Midbrain (tissue), 1 donor: ENCODE measurements at regions not wholly inside any gene's neighbourhood (a gene's known extent, or its start where the extent isn't known, plus 50 kb on each side); places are given as distances from the start of the nearest gene placed in this dataset.
"Not testable (repeated sequence)": the region's sequence is repeated elsewhere in the genome, so short reads cannot be mapped to it uniquely, and the experiment has no call there.

Experiments used
- DNase-seq: peaks from one replicate; lab custom pipeline; 2025; lab: John Stamatoyannopoulos, UW

- no peak for DNase-seq
Observed at GRCh38 chr9:71273613-71274012, 152.2 kb upstream of the TRPM3 start.

DNA sequence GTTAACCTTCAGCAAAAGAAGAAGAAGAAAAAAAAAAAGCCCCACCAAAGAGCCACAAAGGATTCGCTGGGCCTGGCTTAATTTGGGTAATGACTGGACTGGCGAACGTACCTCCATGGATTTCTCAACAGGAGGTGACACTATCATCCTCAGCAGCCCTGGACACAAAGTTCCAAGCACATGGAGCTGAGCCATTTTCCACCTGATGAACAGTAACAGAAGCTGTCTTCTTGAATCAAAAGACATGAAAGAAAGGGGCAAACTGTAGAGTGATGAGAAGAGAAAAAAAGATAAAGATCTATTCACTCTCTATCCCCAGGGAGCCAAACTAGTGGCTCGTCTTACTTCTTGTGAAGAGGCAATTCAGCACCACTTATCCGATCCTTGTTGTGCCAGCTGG lies 150.2 kb upstream of the TRPM3 start:
- DNase-seq: no peak

DNA sequence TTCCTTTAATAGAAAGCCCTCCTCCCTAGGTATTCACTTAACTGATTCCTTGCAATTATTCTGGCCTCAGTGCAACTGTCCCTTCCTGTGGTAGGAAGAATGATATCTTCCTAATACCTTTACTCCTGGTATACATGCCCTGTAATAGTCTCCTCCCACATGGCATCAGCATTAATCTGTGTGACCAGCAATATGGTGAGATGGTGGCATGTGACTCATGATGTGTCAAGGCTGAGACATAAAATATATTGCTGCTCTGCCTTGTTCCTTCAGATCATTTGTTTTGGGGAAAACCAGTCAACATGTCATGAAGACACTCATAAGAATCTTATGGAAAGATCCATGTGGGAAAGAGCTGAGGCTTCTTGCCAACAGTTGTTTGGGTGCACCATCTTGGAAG lies 149.1 kb upstream of the TRPM3 start:
- no peak for DNase-seq

DNA sequence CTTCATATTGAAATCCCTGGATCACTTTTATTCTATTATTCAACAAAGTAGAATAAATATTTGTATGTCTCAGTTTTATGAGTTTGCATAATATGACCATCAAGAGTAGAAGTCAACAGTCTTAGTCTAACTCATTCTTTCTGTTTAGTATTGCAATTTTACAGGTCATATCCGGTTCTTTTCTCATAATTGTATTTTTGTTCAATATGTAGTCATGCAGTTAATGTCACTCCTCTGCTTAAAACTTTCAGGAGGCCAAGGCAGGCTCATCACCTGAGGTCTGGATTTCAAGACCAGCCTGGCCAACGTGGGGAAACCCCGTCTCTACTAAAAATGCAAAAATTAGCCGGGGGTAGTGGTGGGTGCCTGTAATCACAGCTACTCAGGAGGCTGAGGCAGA lies 148.4 kb upstream of the TRPM3 start:
- DNase-seq: no peak

DNA sequence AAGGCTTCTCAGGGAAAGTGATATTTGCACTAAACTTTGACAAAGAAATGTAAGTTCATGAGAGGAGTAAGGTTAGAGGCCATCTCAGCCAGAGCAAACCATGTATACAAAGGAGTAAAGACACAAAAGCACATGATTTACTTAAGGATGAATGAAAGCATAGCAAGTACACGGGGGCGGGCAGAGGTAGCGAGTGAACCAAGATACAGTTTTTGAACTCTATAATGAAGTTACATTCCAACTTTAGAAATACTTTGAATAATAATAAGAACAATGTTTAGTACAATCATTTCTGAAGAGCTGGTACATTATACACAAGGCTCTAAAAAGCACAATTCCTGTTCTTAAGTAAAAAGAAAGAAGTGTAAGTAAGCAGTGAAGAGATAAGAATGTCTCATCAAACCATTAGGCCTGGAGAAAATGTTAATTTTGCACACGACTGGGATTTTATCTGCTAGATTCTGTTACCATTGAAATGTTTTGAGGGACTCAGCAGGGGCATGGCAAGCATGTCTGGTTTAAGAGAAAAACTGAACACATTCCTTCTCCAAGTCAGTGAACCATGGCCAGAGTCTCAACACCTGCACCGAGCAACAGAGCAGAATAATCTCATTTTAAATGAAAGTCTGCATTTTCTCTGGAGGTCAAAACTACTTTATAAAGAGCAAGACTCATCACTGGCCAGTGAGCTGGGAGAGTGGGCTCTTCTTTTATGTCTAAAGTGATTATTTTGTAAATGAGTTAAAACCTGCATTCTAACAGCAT lies 147.6 kb upstream of the TRPM3 start:
- DNase-seq: no peak

DNA sequence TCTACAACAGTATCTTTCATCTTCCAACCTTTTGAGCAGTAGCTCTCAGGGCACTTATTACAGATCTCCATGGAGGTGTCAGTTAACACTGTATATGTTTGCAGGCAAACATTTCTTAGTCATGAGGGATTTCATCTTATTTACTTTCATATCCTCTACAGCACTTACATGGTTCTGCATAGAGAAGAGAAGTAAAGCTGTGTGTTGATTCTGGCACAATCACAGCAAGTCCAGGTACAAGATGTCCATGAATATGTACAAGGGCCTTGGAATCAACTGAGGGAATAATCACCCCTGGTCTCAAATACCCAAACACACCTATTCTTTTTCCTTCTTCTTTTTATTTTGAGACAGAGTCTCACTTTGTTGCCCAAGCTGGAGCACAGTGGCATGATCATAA lies 142.0 kb upstream of the TRPM3 start:
- DNase-seq: no peak

- not testable (repeated sequence) for DNase-seq
Observed at GRCh38 chr9:71260419-71260818, 139.0 kb upstream of the TRPM3 start.

GRCh38 chr9:71254592-71255277 lies 133.3 kb upstream of the TRPM3 start:
- DNase-seq: no peak

- DNase-seq: no peak
Observed at GRCh38 chr9:71253011-71253410, 131.6 kb upstream of the TRPM3 start.

GRCh38 chr9:71250581-71250980 lies 129.2 kb upstream of the TRPM3 start:
- no peak for DNase-seq

GRCh38 chr9:71249729-71250317 lies 128.4 kb upstream of the TRPM3 start:
- DNase-seq: peak; percentile 70

DNA sequence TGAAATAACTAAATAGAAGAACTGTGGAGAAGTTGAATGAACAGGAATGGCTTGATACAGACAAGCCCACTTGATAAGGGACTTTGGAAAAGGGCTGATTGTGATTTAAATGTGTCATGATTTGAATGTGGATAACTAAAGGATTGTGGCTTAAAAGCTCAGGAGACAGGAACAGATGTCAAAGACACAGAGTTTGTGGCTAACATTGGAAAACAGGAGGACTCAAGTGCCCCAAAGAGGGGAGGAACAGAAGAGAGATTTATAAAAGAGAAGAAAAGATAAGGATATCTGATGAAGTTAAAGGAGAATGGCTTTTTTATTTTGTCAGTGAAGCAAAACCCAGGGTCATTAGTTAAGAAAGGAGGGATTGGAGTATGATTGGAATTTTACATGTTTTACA lies 124.2 kb upstream of the TRPM3 start:
- no peak for DNase-seq

GRCh38 chr9:71243951-71244350 lies 122.5 kb upstream of the TRPM3 start:
- DNase-seq: no peak

- no peak for DNase-seq
Observed at GRCh38 chr9:71242081-71242480, 120.7 kb upstream of the TRPM3 start.

DNA sequence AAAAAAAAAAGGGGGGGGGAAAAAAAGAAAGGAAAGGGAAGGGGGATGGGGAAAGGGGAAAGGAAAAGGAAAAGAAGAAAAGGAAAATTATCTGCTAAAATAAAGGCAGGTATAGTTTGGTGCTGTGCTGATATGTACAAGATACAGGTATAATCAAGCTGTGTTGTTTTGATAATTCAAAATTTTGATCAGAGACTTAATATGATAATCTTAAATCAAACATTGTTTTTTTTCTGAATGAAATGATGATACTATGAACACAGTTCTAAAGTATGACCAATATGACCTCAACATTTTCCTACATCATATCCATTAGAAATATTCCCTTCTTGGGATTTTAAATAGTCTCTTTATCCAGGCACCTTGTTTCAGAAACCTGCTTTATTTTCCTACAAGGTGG lies 115.6 kb upstream of the TRPM3 start:
- DNase-seq: no peak

- peak; percentile 19 for DNase-seq
Observed at GRCh38 chr9:71233646-71234045, 112.2 kb upstream of the TRPM3 start.

DNA sequence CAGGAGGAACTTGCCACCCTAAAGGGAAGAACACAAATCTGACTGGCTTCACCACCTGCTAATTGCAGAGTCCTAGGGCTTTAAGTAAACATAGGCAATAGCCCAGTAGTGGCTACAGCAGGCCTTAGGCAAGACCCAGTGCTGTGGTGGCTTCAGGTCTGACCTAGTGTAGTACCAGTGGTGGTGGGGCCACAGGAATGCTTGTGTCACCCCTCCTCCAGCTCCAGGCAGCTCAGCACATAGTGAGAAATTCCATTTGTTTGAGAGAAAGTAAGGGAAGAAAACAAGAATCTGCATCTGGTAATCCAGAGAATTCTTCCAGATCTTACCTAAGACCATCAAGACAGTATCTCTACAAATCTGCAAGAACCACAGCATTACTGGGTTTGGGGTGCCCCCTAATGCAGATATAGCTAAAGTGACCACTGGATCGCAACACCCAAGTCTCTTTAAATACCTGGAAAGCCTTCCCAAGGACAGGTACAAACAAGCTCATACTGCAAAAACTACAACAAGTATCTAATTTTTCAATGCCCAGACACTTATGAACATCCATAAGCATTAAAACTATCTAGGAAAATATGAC lies 102.6 kb upstream of the TRPM3 start:
- no peak for DNase-seq

DNA sequence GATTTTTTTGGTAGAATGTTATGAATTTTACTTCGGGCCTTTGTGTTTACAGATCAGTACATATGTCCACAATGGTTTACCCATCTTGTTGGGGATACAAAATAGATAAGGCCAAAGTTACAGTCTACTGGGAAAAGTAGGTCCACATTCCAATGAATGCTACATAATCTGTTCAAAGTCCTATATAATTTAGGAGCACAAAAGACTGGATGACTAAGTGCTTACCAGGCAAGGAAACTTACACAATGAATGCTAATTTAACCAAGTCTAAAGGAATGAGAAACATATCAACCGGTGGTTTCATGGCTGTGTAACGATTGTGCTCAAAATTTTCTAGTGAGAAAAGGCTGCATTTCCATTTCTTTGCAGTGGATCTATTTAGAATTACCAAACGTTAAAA lies 97.4 kb upstream of the TRPM3 start:
- DNase-seq: no peak

DNA sequence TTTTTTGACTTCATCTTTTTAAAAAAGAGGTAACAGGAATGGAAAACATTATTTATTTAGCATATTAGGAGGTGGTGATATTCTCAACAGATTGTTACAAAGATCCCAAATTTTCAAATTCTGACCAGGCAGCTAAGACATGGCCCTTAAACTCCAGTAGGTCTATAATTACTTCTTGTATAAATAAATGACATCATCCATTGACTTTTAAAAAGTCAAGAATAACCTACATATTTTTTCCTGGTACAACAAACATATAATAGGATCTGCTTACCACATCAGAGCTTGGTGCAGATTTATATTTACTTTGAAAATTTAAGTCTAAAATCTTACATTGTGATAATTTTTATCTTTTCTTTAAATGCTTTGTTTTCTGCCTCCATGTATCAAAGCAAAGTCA lies 92.2 kb upstream of the TRPM3 start:
- no peak for DNase-seq

- DNase-seq: no peak
Observed at GRCh38 chr9:71210326-71210725, 88.9 kb upstream of the TRPM3 start.

GRCh38 chr9:71209890-71210289 lies 88.5 kb upstream of the TRPM3 start:
- no peak for DNase-seq

DNA sequence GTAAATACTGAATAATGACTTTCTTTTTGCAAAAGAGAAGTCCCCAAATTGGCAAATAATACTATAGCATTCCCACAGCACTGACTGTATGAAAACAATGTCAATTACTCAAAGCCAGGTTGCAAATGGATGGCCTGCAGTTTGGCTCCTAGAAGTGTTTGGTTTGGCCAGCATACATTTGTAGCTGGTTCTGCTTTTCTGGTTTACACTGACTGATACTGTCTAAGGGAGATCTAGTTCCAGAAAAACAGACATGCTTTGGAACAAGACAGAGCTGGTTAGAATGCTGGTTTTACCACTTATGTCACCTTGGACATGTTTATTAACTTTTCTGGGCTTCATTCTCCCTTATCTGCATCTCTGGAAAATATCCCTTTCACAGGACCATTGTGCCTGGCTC lies 81.5 kb upstream of the TRPM3 start:
- no peak for DNase-seq

- no peak for DNase-seq
Observed at GRCh38 chr9:71191708-71192107, 70.3 kb upstream of the TRPM3 start.
